ENCODE measurements at regions not wholly inside any gene's neighbourhood (a gene's known extent, or its start where the extent isn't known, plus 50 kb on each side); places are given as distances from the start of the nearest gene placed in this dataset.
A peak's percentile ranks its signal among the peaks of the same experiment; 100 is the strongest.

- no peak for TF ChIP-seq CTCF (IDR thresholded peaks at IDR 0.05)
- Mint-ChIP-seq H3K27ac (no peak overlapping the region), H3K9me3 (peaks cover 51% of the 10 kb centered on the region), H3K4me1 (peaks cover 3% of the 10 kb centered on the region), H3K36me3 (ENCODE audit: low read depth) (peaks cover 54% of the 10 kb centered on the region), H3K27me3 (ENCODE audit: low read depth, poor library complexity) (no peaks in the 10 kb centered on the region), H3K4me3 (no peak overlapping the region)
- DNase-seq, result no peak
These were observed 112.9 kb downstream of the NR4A2 start for GRCh38 chr2:156219491-156220100.

- Mint-ChIP-seq H3K4me3 (no peak overlapping the region), H3K27ac (no peak overlapping the region), H3K36me3 (ENCODE audit: low read depth) (peaks cover 22% of the 10 kb centered on the region), H3K4me1 (peaks cover 3% of the 10 kb centered on the region), H3K9me3 (peaks cover 12% of the 10 kb centered on the region), H3K27me3 (ENCODE audit: low read depth, poor library complexity) (no peaks in the 10 kb centered on the region)
- DNase-seq, result no peak
- no peak for TF ChIP-seq CTCF (IDR thresholded peaks at IDR 0.05)
These were observed 116.9 kb downstream of the NR4A2 start for GRCh38 chr2:156215656-156216055.

- H3K27ac Mint-ChIP-seq, result no peak overlapping the region
- TF ChIP-seq CTCF (IDR thresholded peaks at IDR 0.05), result no peak
- H3K36me3 Mint-ChIP-seq (ENCODE audit: low read depth), result peaks cover 7% of the 10 kb centered on the region
- no peak for DNase-seq
- H3K27me3 Mint-ChIP-seq (ENCODE audit: low read depth, poor library complexity), result no peaks in the 10 kb centered on the region
- peaks cover 3% of the 10 kb centered on the region for H3K4me1 Mint-ChIP-seq
- H3K9me3 Mint-ChIP-seq, result no peaks in the 10 kb centered on the region
- no peak overlapping the region for H3K4me3 Mint-ChIP-seq
These were observed 121.2 kb downstream of the NR4A2 start for GRCh38 chr2:156211318-156211717.

GRCh38 chr2:156206355-156206754 is 126.2 kb downstream of the NR4A2 start:
- no peak overlapping the region for H3K4me3 Mint-ChIP-seq
- no peak for DNase-seq
- no peak for TF ChIP-seq CTCF (IDR thresholded peaks at IDR 0.05)
- no peaks in the 10 kb centered on the region for H3K9me3 Mint-ChIP-seq
- peak overlapping the region; percentile 52 for H3K27ac Mint-ChIP-seq
- H3K36me3 Mint-ChIP-seq (ENCODE audit: low read depth), result no peaks in the 10 kb centered on the region
- H3K4me1 Mint-ChIP-seq, result no peaks in the 10 kb centered on the region
- no peaks in the 10 kb centered on the region for H3K27me3 Mint-ChIP-seq (ENCODE audit: low read depth, poor library complexity)

GRCh38 chr2:156199588-156199987 is 132.9 kb downstream of the NR4A2 start:
- TF ChIP-seq CTCF (IDR thresholded peaks at IDR 0.05), result no peak
- Mint-ChIP-seq H3K9me3 (peaks cover under 1% of the 10 kb centered on the region), H3K4me3 (no peak overlapping the region), H3K27me3 (ENCODE audit: low read depth, poor library complexity) (no peaks in the 10 kb centered on the region), H3K4me1 (no peaks in the 10 kb centered on the region), H3K27ac (no peak overlapping the region), H3K36me3 (ENCODE audit: low read depth) (peaks cover under 1% of the 10 kb centered on the region)
- no peak for DNase-seq

- peaks cover 3% of the 10 kb centered on the region for H3K9me3 Mint-ChIP-seq
- no peaks in the 10 kb centered on the region for H3K27me3 Mint-ChIP-seq (ENCODE audit: low read depth, poor library complexity)
- H3K27ac Mint-ChIP-seq, result no peak overlapping the region
- no peak overlapping the region for H3K4me3 Mint-ChIP-seq
- no peaks in the 10 kb centered on the region for H3K4me1 Mint-ChIP-seq
- TF ChIP-seq CTCF (IDR thresholded peaks at IDR 0.05), result no peak
- peaks cover 4% of the 10 kb centered on the region for H3K36me3 Mint-ChIP-seq (ENCODE audit: low read depth)
- DNase-seq, result no peak
These were observed 136.5 kb downstream of the NR4A2 start for GRCh38 chr2:156196031-156196430.
